ENCODE measurements at regions not wholly inside any gene's neighbourhood (a gene's known extent, or its start where the extent isn't known, plus 50 kb on each side); places are given as distances from the start of the nearest gene placed in this dataset.

- TF ChIP-seq CTCF (IDR thresholded peaks at IDR 0.05; ENCODE audit: low read length) (no peak), EZH2 (IDR thresholded peaks at IDR 0.05; ENCODE audit: borderline replicate concordance, low read length) (no peak)
Measured at GRCh38 chr1:2971101-2971501, 50.2 kb upstream of the ACTRT2 start.

Measured in OCI-LY1 (cell line).